PC-3 (cell line): ENCODE measurements at regions not wholly inside any gene's neighbourhood (a gene's known extent, or its start where the extent isn't known, plus 50 kb on each side); places are given as distances from the start of the nearest gene placed in this dataset.

Experiments used
- CTCF ChIP-seq: fragments of 300-600 bp; sonication (generic); conservative IDR thresholded peaks from 2 replicates; pipeline ENCODE4 v1.5.1; 2017; ENCODE audit warnings: antibody characterized with exemption, low read depth, mild to moderate bottlenecking, low read length
- EZH2 ChIP-seq: fragments of 300-600 bp; sonication (generic); IDR thresholded peaks from one replicate; pipeline ENCODE4 v1.6.1; 2017; ENCODE audit warnings: antibody characterized with exemption, mild to moderate bottlenecking, low read length; ENCODE audit not compliant: unreplicated experiment
- EZH2phosphoT487 ChIP-seq: fragments of 300-600 bp; sonication (generic); IDR thresholded peaks from 2 replicates; pipeline ENCODE4 v1.6.1; 2018; ENCODE audit warnings: mild to moderate bottlenecking, antibody characterized with exemption, low read length, borderline replicate concordance

- TF ChIP-seq CTCF, result no peak
- no peak for TF ChIP-seq EZH2
- no peak for TF ChIP-seq EZH2phosphoT487
Measured at GRCh38 chr2:8391584-8391983, 290.3 kb upstream of the ID2 start.
